ENCODE measurements at regions not wholly inside any gene's neighbourhood (a gene's known extent, or its start where the extent isn't known, plus 50 kb on each side); places are given as distances from the start of the nearest gene placed in this dataset.

- Mint-ChIP-seq H3K36me3 (no peaks in the 10 kb centered on the region), H3K27me3 (ENCODE audit: low read depth in 2 of 2) (peaks cover 10 to 15% of the 10 kb centered on the region in 2 donors), H3K4me1 (peaks cover 12 to 14% of the 10 kb centered on the region in 2 donors), H3K4me3 (no peak overlapping the region), H3K9me3 (no peaks in the 10 kb centered on the region), H3K27ac (no peak overlapping the region)
- no peak for TF ChIP-seq CTCF (IDR thresholded peaks at IDR 0.05)
- no peaks in the 10 kb centered on the region for H3K9me3 ChIP-seq (ENCODE audit: control insufficient read depth, insufficient read depth, low read length)
- ATAC-seq (no peak), DNase-seq (no peak)
- peaks cover 6% of the 10 kb centered on the region for H3K4me1 ChIP-seq (ENCODE audit: control insufficient read depth, insufficient read depth, low read length)
- no peak overlapping the region for H3K4me3 ChIP-seq (ENCODE audit: low read length)
- intact Hi-C loops (cut with micrococcal nuclease), result no loop called here
- H3K27ac ChIP-seq (ENCODE audit: low read length), result no peak overlapping the region
- WGBS (ENCODE audit: insufficient coverage), result 85% methylated on average over 2 of the region's 2 CpGs
- no peaks in the 10 kb centered on the region for H3K36me3 ChIP-seq (ENCODE audit: control insufficient read depth, insufficient read depth, low read length)
- H3K27me3 ChIP-seq (ENCODE audit: control insufficient read depth, insufficient read depth, low read length), result no peaks in the 10 kb centered on the region
These were observed 209.2 kb downstream of the CD83 start for GRCh38 chr6:14326774-14327173.

GRCh38 chr6:14328163-14328562, 210.6 kb downstream of the CD83 start:
- no peaks in the 10 kb centered on the region for H3K36me3 ChIP-seq (ENCODE audit: control insufficient read depth, insufficient read depth, low read length)
- no peak overlapping the region for H3K27ac Mint-ChIP-seq
- peaks cover 4% of the 10 kb centered on the region in 2 donors for H3K4me1 Mint-ChIP-seq
- WGBS (ENCODE audit: insufficient coverage), result 96% methylated on average over 7 of the region's 9 CpGs
- no peak overlapping the region for H3K27ac ChIP-seq (ENCODE audit: low read length)
- H3K27me3 Mint-ChIP-seq (ENCODE audit: low read depth in 2 of 2), result peaks cover 0 to 9% of the 10 kb centered on the region in 2 donors
- DNase-seq (no peak), ATAC-seq (no peak)
- no peak for TF ChIP-seq CTCF (IDR thresholded peaks at IDR 0.05)
- H3K27me3 ChIP-seq (ENCODE audit: control insufficient read depth, insufficient read depth, low read length), result no peaks in the 10 kb centered on the region
- H3K36me3 Mint-ChIP-seq, result no peaks in the 10 kb centered on the region
- no peaks in the 10 kb centered on the region for H3K9me3 ChIP-seq (ENCODE audit: control insufficient read depth, insufficient read depth, low read length)
- no peaks in the 10 kb centered on the region for H3K4me1 ChIP-seq (ENCODE audit: control insufficient read depth, insufficient read depth, low read length)
- H3K4me3 Mint-ChIP-seq, result no peak overlapping the region
- no peak overlapping the region for H3K4me3 ChIP-seq (ENCODE audit: low read length)
- H3K9me3 Mint-ChIP-seq, result no peaks in the 10 kb centered on the region
- intact Hi-C loops (cut with micrococcal nuclease), result no loop called here

GRCh38 chr6:14333556-14334305, 216.2 kb downstream of the CD83 start:
- Mint-ChIP-seq H3K9me3 (peaks cover 0 to 2% of the 10 kb centered on the region in 2 donors), H3K27ac (no peak overlapping the region), H3K36me3 (no peaks in the 10 kb centered on the region), H3K27me3 (ENCODE audit: low read depth in 2 of 2) (no peaks in the 10 kb centered on the region), H3K4me3 (no peak overlapping the region), H3K4me1 (no peaks in the 10 kb centered on the region)
- H3K27ac ChIP-seq (ENCODE audit: low read length), result no peak overlapping the region
- H3K4me3 ChIP-seq (ENCODE audit: low read length), result no peak overlapping the region
- H3K4me1 ChIP-seq (ENCODE audit: control insufficient read depth, insufficient read depth, low read length), result no peaks in the 10 kb centered on the region
- no peak for ATAC-seq
- intact Hi-C loops (cut with micrococcal nuclease), result no loop called here
- 88% methylated on average over 3 of the region's 5 CpGs for WGBS (ENCODE audit: insufficient coverage)
- no peak for DNase-seq
- no peaks in the 10 kb centered on the region for H3K27me3 ChIP-seq (ENCODE audit: control insufficient read depth, insufficient read depth, low read length)
- no peaks in the 10 kb centered on the region for H3K36me3 ChIP-seq (ENCODE audit: control insufficient read depth, insufficient read depth, low read length)
- H3K9me3 ChIP-seq (ENCODE audit: control insufficient read depth, insufficient read depth, low read length), result no peaks in the 10 kb centered on the region
- no peak for TF ChIP-seq CTCF (IDR thresholded peaks at IDR 0.05)

GRCh38 chr6:14335071-14335470, 217.5 kb downstream of the CD83 start:
- 90% methylated on average over 2 of the region's 2 CpGs for WGBS (ENCODE audit: insufficient coverage)
- H3K27me3 ChIP-seq (ENCODE audit: control insufficient read depth, insufficient read depth, low read length), result no peaks in the 10 kb centered on the region
- H3K4me1 Mint-ChIP-seq, result no peaks in the 10 kb centered on the region
- peaks cover 0 to 2% of the 10 kb centered on the region in 2 donors for H3K9me3 Mint-ChIP-seq
- ATAC-seq, result no peak
- no peaks in the 10 kb centered on the region for H3K36me3 ChIP-seq (ENCODE audit: control insufficient read depth, insufficient read depth, low read length)
- H3K4me3 Mint-ChIP-seq, result no peak overlapping the region
- no peak overlapping the region for H3K4me3 ChIP-seq (ENCODE audit: low read length)
- no peaks in the 10 kb centered on the region for H3K36me3 Mint-ChIP-seq
- no peaks in the 10 kb centered on the region for H3K4me1 ChIP-seq (ENCODE audit: control insufficient read depth, insufficient read depth, low read length)
- H3K27ac Mint-ChIP-seq, result no peak overlapping the region
- DNase-seq, result no peak
- no peak for TF ChIP-seq CTCF (IDR thresholded peaks at IDR 0.05)
- H3K9me3 ChIP-seq (ENCODE audit: control insufficient read depth, insufficient read depth, low read length), result no peaks in the 10 kb centered on the region
- H3K27ac ChIP-seq (ENCODE audit: low read length), result no peak overlapping the region
- no peaks in the 10 kb centered on the region for H3K27me3 Mint-ChIP-seq (ENCODE audit: low read depth in 2 of 2)
- intact Hi-C loops (cut with micrococcal nuclease), result no loop called here
